ENCODE measurements at regions not wholly inside any gene's neighbourhood (a gene's known extent, or its start where the extent isn't known, plus 50 kb on each side); places are given as distances from the start of the nearest gene placed in this dataset.

DNA sequence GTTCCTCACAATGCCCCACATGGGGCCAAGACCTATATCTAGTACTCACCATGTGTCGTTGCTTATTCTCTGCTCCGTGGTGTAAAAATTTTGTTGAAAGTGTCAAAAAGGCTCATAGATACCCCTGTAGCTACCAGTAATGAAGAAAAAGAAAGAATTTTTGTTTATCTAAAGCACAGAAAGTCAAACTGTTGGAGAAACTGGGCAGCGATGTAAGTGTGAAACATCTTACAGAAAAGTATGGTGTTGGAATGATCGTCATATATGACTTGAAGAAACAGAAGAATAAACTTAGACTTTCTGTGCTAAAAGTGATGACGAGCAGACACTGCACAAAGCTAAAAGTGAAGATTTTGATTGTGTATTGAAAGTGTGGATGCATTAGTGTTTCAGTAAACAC, 626.6 kb upstream of the GHITM start (continued):
- TF ChIP-seq RFX5 (IDR thresholded peaks at IDR 0.05; ENCODE audit: borderline replicate concordance, low read depth, low read length) (no peak), KDM5A (IDR thresholded peaks at IDR 0.05; ENCODE audit: low read length) (no peak)
